ENCODE measurements at regions not wholly inside any gene's neighbourhood (a gene's known extent, or its start where the extent isn't known, plus 50 kb on each side); places are given as distances from the start of the nearest gene placed in this dataset.

- TF ChIP-seq CTCF (IDR thresholded peaks at IDR 0.05) (no peak), EP300 (IDR thresholded peaks at IDR 0.05) (no peak)
Observed at GRCh38 chr12:63038713-63039100, 103.8 kb upstream of the PPM1H start.

All from ovary (tissue), 3 donors.